Spinal cord (tissue), 1 donor: ENCODE measurements at regions not wholly inside any gene's neighbourhood (a gene's known extent, or its start where the extent isn't known, plus 50 kb on each side); places are given as distances from the start of the nearest gene placed in this dataset. TPM values are rescaled to one million over a fixed set of nuclear protein-coding genes. Genes with fewer than 3 reads are reported as not detected.

ENCODE experiments used
- small RNA-seq: library from RNA; depleted of rRNA; stranded (forward); fragments of <200 nt; gene quantifications from one replicate; pipeline ENCODE3, GENCODE V24; 2014; ENCODE audit warnings: low replicate concordance

Small RNA genes lying in the stretch of these regions (small RNA-seq; reads per million reads assigned to genes)
- not detected for gene AL158032.2
